HCT116 (cell line): ENCODE measurements at regions not wholly inside any gene's neighbourhood (a gene's known extent, or its start where the extent isn't known, plus 50 kb on each side); places are given as distances from the start of the nearest gene placed in this dataset.

Experiments used
- ATAC-seq: fragments of 200-7000 bp; cut with Tn5 transposase; 2 replicates; pipeline ENCODE4 v1.9.1; 2020; ENCODE audit warnings: mild to moderate bottlenecking, moderate library complexity
- BruUV-seq: library from RNA; stranded (reverse); fragments of 400-500 nt; replicated peaks from 2 replicates; lab custom pipeline; 2021; lab: Mats Ljungman, UMichigan
- CTCF ChIA-PET: fragments of 300-600 bp; sonication (Branson Sonifier 250); formaldehyde crosslinking; loops from one replicate; lab custom pipeline; 2021; ENCODE audit warnings: antibody characterized with exemption; lab: Charles Lee
- POLR2A ChIA-PET: fragments of 300-600, 350-600 bp; sonication (Branson Sonifier 250); formaldehyde crosslinking; loops from one replicate; lab custom pipeline; 2021; ENCODE audit warnings: antibody characterized with exemption; lab: Charles Lee
- RAD21 ChIA-PET, 2 experiments: fragments of 300-600 bp; sonication (Branson Sonifier 250); formaldehyde crosslinking; loops; one replicate each; lab custom pipeline; 2023; ENCODE audit warnings: low total read pairs in 2 of 2; ENCODE audit not compliant: uncharacterized antibody in 2 of 2, unreplicated experiment in 2 of 2, low non-redundant PET in 1 of 2; lab: Charles Lee
- DNase-seq: peaks from one replicate; pipeline ENCODE4 v3.0.0-alpha.2; 2010; ENCODE audit warnings: low read depth, low spot score
- H2AFZ ChIP-seq: fragments of 200-600 bp; shearing (Covaris generic), sonication (generic); 2 replicates; pipeline ENCODE4 v1.6.1; 2017; ENCODE audit warnings: low read depth, mixed run types, mixed read lengths, antibody characterized with exemption, low read length; ENCODE audit not compliant: poor library complexity, severe bottlenecking
- H3K27ac ChIP-seq: 2 replicates; pipeline ENCODE4 v1.5.1; 2012; ENCODE audit warnings: low read depth, low read length
- H3K27me3 ChIP-seq: fragments of 200-600 bp; sonication (generic); 2 replicates; pipeline ENCODE4 v1.6.1; 2016; ENCODE audit warnings: mixed run types, low read length, mixed read lengths; ENCODE audit not compliant: insufficient read depth
- H3K36me3 ChIP-seq, 2 experiments: fragments of 200-500 bp in 1 of 2; fragments of 200-600 bp in 1 of 2; sonication (Bioruptor generic) in 1 of 2; sonication (generic) in 1 of 2; 2 replicates each; pipeline versions ENCODE4 v1.5.1 to v1.6.1; 2014 to 2016; ENCODE audit warnings: low read length in 2 of 2, inconsistent platforms in 1 of 2, mixed read lengths in 1 of 2, mixed run types in 1 of 2; ENCODE audit not compliant: insufficient read depth in 2 of 2, control insufficient read depth in 1 of 2
- H3K4me1 ChIP-seq, 2 experiments: fragments of 200-600 bp in 1 of 2; sonication (generic) in 1 of 2; 2 replicates each; pipeline versions ENCODE4 v1.5.1 to v1.6.1; 2012 to 2017; ENCODE audit warnings: low read length in 2 of 2, inconsistent platforms in 1 of 2, mild to moderate bottlenecking in 1 of 2, mixed read lengths in 1 of 2, mixed run types in 1 of 2, moderate library complexity in 1 of 2; ENCODE audit not compliant: insufficient read depth in 2 of 2, control insufficient read depth in 1 of 2
- H3K4me2 ChIP-seq: fragments of 200-600 bp; sonication (generic); 2 replicates; pipeline ENCODE4 v1.6.1; 2017; ENCODE audit warnings: mixed run types, low read length, mixed read lengths
- H3K4me3 ChIP-seq, 2 experiments: fragments of 200-600 bp in 1 of 2; sonication (generic) in 1 of 2; replicated peaks in 1 of 2; 2 replicates each; pipeline ENCODE4 v1.5.1; 2011 to 2016; ENCODE audit warnings: low read length in 2 of 2, control low read depth in 1 of 2, low read depth in 1 of 2, mild to moderate bottlenecking in 1 of 2, mixed read lengths in 1 of 2, mixed run types in 1 of 2
- H3K79me2 ChIP-seq: fragments of 200-600 bp; sonication (generic); 2 replicates; pipeline ENCODE4 v1.6.1; 2017; ENCODE audit warnings: mild to moderate bottlenecking, mixed run types, low read length, moderate library complexity, mixed read lengths; ENCODE audit not compliant: insufficient read depth
- H3K9ac ChIP-seq: fragments of 200-600 bp; sonication (generic); 2 replicates; pipeline ENCODE4 v1.6.1; 2016; ENCODE audit warnings: low read length, mixed read lengths
- H3K9me2 ChIP-seq: fragments of 200-600 bp; sonication (generic), shearing (Covaris generic); 2 replicates; pipeline ENCODE4 v1.6.1; 2017; ENCODE audit warnings: mixed run types, mild to moderate bottlenecking, moderate library complexity; ENCODE audit not compliant: insufficient read depth
- H3K9me3 ChIP-seq, 2 experiments: fragments of 200-500 bp in 1 of 2; fragments of 200-600 bp in 1 of 2; sonication (Bioruptor generic) in 1 of 2; sonication (generic) in 1 of 2; 2 replicates each; pipeline ENCODE4 v1.6.1; 2014 to 2017; ENCODE audit warnings: low read length in 2 of 2, mixed read lengths in 2 of 2, inconsistent platforms in 1 of 2, low read depth in 1 of 2, mild to moderate bottlenecking in 1 of 2, mixed run types in 1 of 2, moderate library complexity in 1 of 2; ENCODE audit not compliant: control insufficient read depth in 1 of 2, insufficient read depth in 1 of 2
- H4K20me1 ChIP-seq: fragments of 200-600 bp; sonication (generic), shearing (Covaris generic); 2 replicates; pipeline ENCODE4 v1.6.1; 2017; ENCODE audit warnings: mixed run types, mild to moderate bottlenecking, moderate library complexity; ENCODE audit not compliant: insufficient read depth
- CEBPB ChIP-seq: IDR thresholded peaks from 2 replicates; pipeline ENCODE4 v1.6.1; 2012; ENCODE audit warnings: low read depth
- ELF1 ChIP-seq: IDR thresholded peaks from 2 replicates; pipeline ENCODE4 v1.6.1; 2012; ENCODE audit warnings: low read depth, borderline replicate concordance
- EZH2 ChIP-seq: fragments of 200-600 bp; sonication (generic); IDR thresholded peaks from 2 replicates; pipeline ENCODE4 v1.6.1; 2017; ENCODE audit warnings: antibody characterized with exemption, mixed run types
- EZH2phosphoT487 ChIP-seq: fragments of 200-600 bp; IDR thresholded peaks from 2 replicates; pipeline ENCODE4 v1.6.1; 2018; ENCODE audit warnings: antibody characterized with exemption, borderline replicate concordance
- FOSL1 ChIP-seq: IDR thresholded peaks from 2 replicates; pipeline ENCODE4 v1.6.1; 2012; ENCODE audit warnings: low read depth
- JUND ChIP-seq: IDR thresholded peaks from 2 replicates; pipeline ENCODE4 v1.6.1; 2012
- POLR2A ChIP-seq: IDR thresholded peaks from 2 replicates; pipeline ENCODE4 v1.7.0; 2011; ENCODE audit warnings: borderline replicate concordance; ENCODE audit not compliant: insufficient read depth, insufficient read length; ENCODE audit errors: extremely low read depth
- SIN3A ChIP-seq: IDR thresholded peaks from 2 replicates; pipeline ENCODE4 v1.6.1; 2012; ENCODE audit warnings: low read depth
- SP1 ChIP-seq: IDR thresholded peaks from 2 replicates; pipeline ENCODE4 v1.6.1; 2012; ENCODE audit warnings: low read depth
- TCF7L2 ChIP-seq: IDR thresholded peaks from 2 replicates; pipeline ENCODE4 v1.7.0; 2011; ENCODE audit warnings: borderline replicate concordance, inconsistent platforms; ENCODE audit not compliant: insufficient read depth, insufficient read length; ENCODE audit errors: extremely low read depth
- ZNF274 ChIP-seq: fragments of 200-500 bp; sonication (Bioruptor generic); IDR thresholded peaks from 2 replicates; pipeline ENCODE4 v1.6.1; 2014; ENCODE audit warnings: mild to moderate bottlenecking, low read depth, low read length, inconsistent platforms
- intact Hi-C: fragments of 100-400 bp; cut with micrococcal nuclease; formaldehyde crosslinking; loops from 2 replicates; pipeline ENCODE4 v1.10.0; 2022
- TF ChIP-seq, protein P1 (sequence below), 3 experiments: fragments of 200-600 bp in 1 of 3; sonication (generic) in 1 of 3; IDR thresholded peaks in 2 of 3; conservative IDR thresholded peaks in 1 of 3; 2 replicates each; pipeline ENCODE4 v1.5.1; 2012 to 2017; ENCODE audit warnings: low read depth in 2 of 3, low read length in 2 of 3, antibody characterized with exemption in 1 of 3, borderline replicate concordance in 1 of 3, control low read depth in 1 of 3, mild to moderate bottlenecking in 1 of 3, mixed read lengths in 1 of 3, mixed run types in 1 of 3, moderate library complexity in 1 of 3; ENCODE audit not compliant: insufficient read depth in 1 of 3
- TF ChIP-seq, protein P2 (sequence below): IDR thresholded peaks from 2 replicates; pipeline ENCODE4 v1.6.1; 2011; ENCODE audit warnings: mild to moderate bottlenecking, low read length, moderate library complexity; ENCODE audit not compliant: insufficient replicate concordance; ENCODE audit errors: extremely low read depth
- TF ChIP-seq, protein P3 (sequence below): IDR thresholded peaks from 2 replicates; pipeline ENCODE4 v1.6.1; 2012

DNA sequence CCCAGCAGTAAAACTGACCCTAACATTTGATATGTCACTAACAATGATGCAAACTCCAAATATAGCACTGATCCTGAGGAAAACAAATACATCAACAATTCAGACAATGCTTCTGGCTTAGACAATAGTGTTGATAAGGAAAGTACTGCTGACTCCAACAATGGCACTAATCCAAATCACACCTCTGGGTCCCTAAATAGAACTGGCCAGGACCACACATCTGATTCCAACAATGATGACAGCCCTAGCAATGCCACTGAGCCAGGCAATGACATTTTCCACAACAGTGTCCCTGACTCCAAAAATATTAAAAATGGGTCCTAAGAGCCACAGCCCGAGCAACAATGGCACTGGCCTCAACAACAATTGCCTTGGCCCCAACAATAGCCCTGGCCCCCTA lies 243.1 kb upstream of the APOOL start:
- H3K27ac ChIP-seq = no peak overlapping the region
- H3K4me1 ChIP-seq = no peaks in the 10 kb centered on the region
- no peak overlapping the region for H2AFZ ChIP-seq
- H3K79me2 ChIP-seq = no peaks in the 10 kb centered on the region
- no peaks in the 10 kb centered on the region for H3K27me3 ChIP-seq
- no peaks in the 10 kb centered on the region for H3K9me2 ChIP-seq
- no peak overlapping the region for H3K9ac ChIP-seq
- H3K4me3 ChIP-seq = no peak overlapping the region
- ATAC-seq (no peak), DNase-seq (no peak)
- intact Hi-C loops = no loop called here
- H3K36me3 ChIP-seq = no peaks in the 10 kb centered on the region
- no peak overlapping the region for H3K4me2 ChIP-seq
- H4K20me1 ChIP-seq = no peaks in the 10 kb centered on the region
- ChIA-PET RAD21 (no interaction called here), CTCF (no interaction called here), POLR2A (no interaction called here)
- TF ChIP-seq EZH2phosphoT487 (no peak), POLR2A (no peak), TCF7L2 (no peak), FOSL1 (no peak), ZNF274 (no peak), CEBPB (no peak), SIN3A (no peak), SP1 (no peak), EZH2 (no peak), ELF1 (no peak), JUND (no peak)
- TF ChIP-seq, protein P1, sequence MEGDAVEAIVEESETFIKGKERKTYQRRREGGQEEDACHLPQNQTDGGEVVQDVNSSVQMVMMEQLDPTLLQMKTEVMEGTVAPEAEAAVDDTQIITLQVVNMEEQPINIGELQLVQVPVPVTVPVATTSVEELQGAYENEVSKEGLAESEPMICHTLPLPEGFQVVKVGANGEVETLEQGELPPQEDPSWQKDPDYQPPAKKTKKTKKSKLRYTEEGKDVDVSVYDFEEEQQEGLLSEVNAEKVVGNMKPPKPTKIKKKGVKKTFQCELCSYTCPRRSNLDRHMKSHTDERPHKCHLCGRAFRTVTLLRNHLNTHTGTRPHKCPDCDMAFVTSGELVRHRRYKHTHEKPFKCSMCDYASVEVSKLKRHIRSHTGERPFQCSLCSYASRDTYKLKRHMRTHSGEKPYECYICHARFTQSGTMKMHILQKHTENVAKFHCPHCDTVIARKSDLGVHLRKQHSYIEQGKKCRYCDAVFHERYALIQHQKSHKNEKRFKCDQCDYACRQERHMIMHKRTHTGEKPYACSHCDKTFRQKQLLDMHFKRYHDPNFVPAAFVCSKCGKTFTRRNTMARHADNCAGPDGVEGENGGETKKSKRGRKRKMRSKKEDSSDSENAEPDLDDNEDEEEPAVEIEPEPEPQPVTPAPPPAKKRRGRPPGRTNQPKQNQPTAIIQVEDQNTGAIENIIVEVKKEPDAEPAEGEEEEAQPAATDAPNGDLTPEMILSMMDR (IDR thresholded peaks at IDR 0.05 in 2 of 3, conservative IDR thresholded peaks at IDR 0.05 in 1 of 3; ENCODE audit: borderline replicate concordance in 1 of 3, insufficient read depth in 1 of 3, low read depth in 2 of 3, low read length in 2 of 3) = no peak
- TF ChIP-seq, protein P2, sequence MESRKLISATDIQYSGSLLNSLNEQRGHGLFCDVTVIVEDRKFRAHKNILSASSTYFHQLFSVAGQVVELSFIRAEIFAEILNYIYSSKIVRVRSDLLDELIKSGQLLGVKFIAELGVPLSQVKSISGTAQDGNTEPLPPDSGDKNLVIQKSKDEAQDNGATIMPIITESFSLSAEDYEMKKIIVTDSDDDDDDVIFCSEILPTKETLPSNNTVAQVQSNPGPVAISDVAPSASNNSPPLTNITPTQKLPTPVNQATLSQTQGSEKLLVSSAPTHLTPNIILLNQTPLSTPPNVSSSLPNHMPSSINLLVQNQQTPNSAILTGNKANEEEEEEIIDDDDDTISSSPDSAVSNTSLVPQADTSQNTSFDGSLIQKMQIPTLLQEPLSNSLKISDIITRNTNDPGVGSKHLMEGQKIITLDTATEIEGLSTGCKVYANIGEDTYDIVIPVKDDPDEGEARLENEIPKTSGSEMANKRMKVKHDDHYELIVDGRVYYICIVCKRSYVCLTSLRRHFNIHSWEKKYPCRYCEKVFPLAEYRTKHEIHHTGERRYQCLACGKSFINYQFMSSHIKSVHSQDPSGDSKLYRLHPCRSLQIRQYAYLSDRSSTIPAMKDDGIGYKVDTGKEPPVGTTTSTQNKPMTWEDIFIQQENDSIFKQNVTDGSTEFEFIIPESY = no peak
- TF ChIP-seq, protein P3, sequence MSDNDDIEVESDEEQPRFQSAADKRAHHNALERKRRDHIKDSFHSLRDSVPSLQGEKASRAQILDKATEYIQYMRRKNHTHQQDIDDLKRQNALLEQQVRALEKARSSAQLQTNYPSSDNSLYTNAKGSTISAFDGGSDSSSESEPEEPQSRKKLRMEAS = no peak
- no TSS peak for BruUV-seq
- H3K9me3 ChIP-seq = no peaks in the 10 kb centered on the region
